Neural cell (in vitro differentiated cells): ENCODE measurements at regions not wholly inside any gene's neighbourhood (a gene's known extent, or its start where the extent isn't known, plus 50 kb on each side); places are given as distances from the start of the nearest gene placed in this dataset.

Source experiments
- H2AFZ ChIP-seq: fragments of 200-600, 300-800 bp; sonication (generic), shearing (Covaris generic); 2 replicates; pipeline ENCODE4 v1.6.0; 2014; ENCODE audit warnings: low read depth, mild to moderate bottlenecking, antibody characterized with exemption, low read length, moderate library complexity
- H3F3A ChIP-seq: fragments of 200-600 bp; shearing (Covaris generic); 2 replicates; pipeline ENCODE4 v1.6.1; 2016; ENCODE audit warnings: mild to moderate bottlenecking, moderate library complexity, mixed read lengths, antibody characterized with exemption, low read length; ENCODE audit not compliant: insufficient read depth, poor library complexity, severe bottlenecking
- H3K27ac ChIP-seq: fragments of 200-600, 300-800 bp; sonication (generic), shearing (Covaris generic); 2 replicates; pipeline ENCODE4 v1.5.1; 2014; ENCODE audit warnings: mild to moderate bottlenecking, low read length, moderate library complexity
- H3K27me3 ChIP-seq: fragments of 300-800, 200-600 bp; sonication (generic), shearing (Covaris generic); 2 replicates; pipeline ENCODE4 v1.6.0; 2014; ENCODE audit warnings: mild to moderate bottlenecking, low read depth, low read length, moderate library complexity; ENCODE audit not compliant: insufficient read depth
- H3K36me3 ChIP-seq: fragments of 300-800, 200-600 bp; sonication (generic), shearing (Covaris generic); 2 replicates; pipeline ENCODE4 v1.5.1; 2014; ENCODE audit warnings: mild to moderate bottlenecking, antibody characterized with exemption, low read length, moderate library complexity; ENCODE audit not compliant: insufficient read depth
- H3K4me2 ChIP-seq: fragments of 300-800, 200-600 bp; sonication (generic), shearing (Covaris generic); 2 replicates; pipeline ENCODE4 v1.6.0; 2014; ENCODE audit warnings: mild to moderate bottlenecking, low read length
- H3K4me3 ChIP-seq: fragments of 300-800, 200-600 bp; sonication (generic), shearing (Covaris generic); 2 replicates; pipeline ENCODE4 v1.5.1; 2014; ENCODE audit warnings: mild to moderate bottlenecking, low read length, moderate library complexity
- H3K79me2 ChIP-seq: fragments of 200-600 bp; shearing (Covaris generic); replicated peaks from 2 replicates; pipeline ENCODE4 v1.6.0; 2014; ENCODE audit warnings: mild to moderate bottlenecking, low read length, moderate library complexity; ENCODE audit not compliant: insufficient read depth
- H3K9ac ChIP-seq: fragments of 300-800, 200-600 bp; sonication (generic), shearing (Covaris generic); 2 replicates; pipeline ENCODE4 v1.6.1; 2016; ENCODE audit warnings: mild to moderate bottlenecking, low read length, mixed read lengths
- H3K9me2 ChIP-seq: fragments of 200-600 bp; shearing (Covaris generic); 2 replicates; pipeline ENCODE4 v1.6.1; 2016; ENCODE audit warnings: mild to moderate bottlenecking, low read length, mixed read lengths; ENCODE audit not compliant: insufficient read depth
- H3K9me3 ChIP-seq: fragments of 200-600, 300-800 bp; sonication (generic), shearing (Covaris generic); 2 replicates; pipeline ENCODE4 v1.6.1; 2016; ENCODE audit warnings: mild to moderate bottlenecking, mixed run types, low read length, moderate library complexity, mixed read lengths
- H4K20me1 ChIP-seq: fragments of 200-600 bp; shearing (Covaris generic); 2 replicates; pipeline ENCODE4 v1.6.1; 2016; ENCODE audit warnings: mild to moderate bottlenecking, mixed run types; ENCODE audit not compliant: insufficient read depth
- CTCF ChIP-seq: fragments of 450-650 bp; IDR thresholded peaks from 2 replicates; pipeline ENCODE4 v1.5.1; 2014; ENCODE audit warnings: antibody characterized with exemption, mild to moderate bottlenecking, moderate library complexity; ENCODE audit not compliant: poor library complexity, severe bottlenecking
- EP300 ChIP-seq: fragments of 450-650 bp; conservative IDR thresholded peaks from 2 replicates; pipeline ENCODE4 v1.6.1; 2014; ENCODE audit warnings: antibody characterized with exemption, mild to moderate bottlenecking, moderate library complexity; ENCODE audit not compliant: poor library complexity, severe bottlenecking
- EZH2 ChIP-seq: fragments of 200-600, 300-800 bp; shearing (Covaris generic), sonication (generic); IDR thresholded peaks from 2 replicates; pipeline ENCODE4 v1.6.1; 2014; ENCODE audit warnings: antibody characterized with exemption, low read length, borderline replicate concordance, mild to moderate bottlenecking; ENCODE audit not compliant: insufficient read depth, poor library complexity, severe bottlenecking
- MXI1 ChIP-seq: fragments of 450-650 bp; conservative IDR thresholded peaks from 2 replicates; pipeline ENCODE4 v1.6.1; 2014; ENCODE audit warnings: antibody characterized with exemption, mild to moderate bottlenecking; ENCODE audit not compliant: poor library complexity, severe bottlenecking
- POLR2AphosphoS5 ChIP-seq: IDR thresholded peaks from 2 replicates; pipeline ENCODE4 v1.6.1; 2012
- RAD21 ChIP-seq: fragments of 450-650 bp; conservative IDR thresholded peaks from 2 replicates; pipeline ENCODE4 v1.6.1; 2014; ENCODE audit warnings: antibody characterized with exemption, mild to moderate bottlenecking, moderate library complexity
- REST ChIP-seq: IDR thresholded peaks from 2 replicates; pipeline ENCODE4 v1.6.1; 2012; ENCODE audit warnings: borderline replicate concordance
- SMC3 ChIP-seq: fragments of 450-650 bp; conservative IDR thresholded peaks from 2 replicates; pipeline ENCODE4 v1.6.1; 2014; ENCODE audit warnings: antibody characterized with exemption, mild to moderate bottlenecking, moderate library complexity; ENCODE audit not compliant: poor library complexity
- TAF1 ChIP-seq: IDR thresholded peaks from 2 replicates; pipeline ENCODE4 v1.6.1; 2012; ENCODE audit warnings: low read depth

- Histone ChIP-seq H3K9ac (no peak overlapping the region), H3K4me3 (no peak overlapping the region), H3K9me3 (no peaks in the 10 kb centered on the region), H3K4me2 (no peak overlapping the region), H4K20me1 (no peaks in the 10 kb centered on the region), H3F3A (no peaks in the 10 kb centered on the region), H3K27me3 (no peaks in the 10 kb centered on the region), H3K9me2 (no peaks in the 10 kb centered on the region), H2AFZ (no peak overlapping the region), H3K79me2 (no peaks in the 10 kb centered on the region), H3K27ac (no peak overlapping the region), H3K36me3 (no peaks in the 10 kb centered on the region)
- TF ChIP-seq SMC3 (no peak), CTCF (no peak), EZH2 (no peak), EP300 (no peak), TAF1 (no peak), RAD21 (no peak), REST (no peak), MXI1 (no peak), POLR2AphosphoS5 (no peak)
These were observed 399.0 kb upstream of the LRRTM1 start for GRCh38 chr2:80703532-80703931.

- no peaks in the 10 kb centered on the region for H3F3A ChIP-seq
- no peak for TF ChIP-seq EP300
- no peak for TF ChIP-seq REST
- TF ChIP-seq RAD21 = no peak
- TF ChIP-seq TAF1 = no peak
- TF ChIP-seq POLR2AphosphoS5 = no peak
- TF ChIP-seq SMC3 = no peak
- TF ChIP-seq CTCF = no peak
- no peak for TF ChIP-seq EZH2
- TF ChIP-seq MXI1 = no peak
- H3K9me2 ChIP-seq = no peaks in the 10 kb centered on the region
- no peak overlapping the region for H2AFZ ChIP-seq
- no peak overlapping the region for H3K27ac ChIP-seq
- H3K4me3 ChIP-seq = no peak overlapping the region
- no peak overlapping the region for H3K4me2 ChIP-seq
- H4K20me1 ChIP-seq = no peaks in the 10 kb centered on the region
- no peaks in the 10 kb centered on the region for H3K36me3 ChIP-seq
- no peaks in the 10 kb centered on the region for H3K79me2 ChIP-seq
- H3K9ac ChIP-seq = no peak overlapping the region
- no peaks in the 10 kb centered on the region for H3K9me3 ChIP-seq
- no peaks in the 10 kb centered on the region for H3K27me3 ChIP-seq
These were observed 396.4 kb upstream of the LRRTM1 start for GRCh38 chr2:80700961-80701360.
